ENCODE measurements at regions not wholly inside any gene's neighbourhood (a gene's known extent, or its start where the extent isn't known, plus 50 kb on each side); places are given as distances from the start of the nearest gene placed in this dataset.

DNA sequence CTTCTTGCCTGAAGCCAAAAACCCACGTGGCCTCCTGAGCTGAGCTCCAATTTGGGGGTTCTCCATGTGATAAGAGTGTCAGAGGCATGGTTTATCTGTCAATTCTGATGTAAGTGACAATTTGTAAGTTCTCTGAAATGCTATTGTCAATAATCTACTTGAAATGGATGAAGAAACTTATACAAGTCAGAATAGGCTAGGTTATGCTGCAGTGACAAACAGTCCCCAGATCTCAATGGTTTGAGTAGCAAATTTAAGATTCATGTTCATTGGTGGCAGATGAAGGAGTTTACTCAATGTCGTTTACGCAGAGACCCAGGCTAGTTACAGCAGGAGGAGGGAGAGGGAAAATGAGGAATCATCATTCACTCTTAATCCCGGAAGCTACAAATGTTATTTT is 352.4 kb downstream of the KIF16B start:
- Mint-ChIP-seq H3K27me3 (ENCODE audit: insufficient read depth, low read depth) (peaks cover 3% of the 10 kb centered on the region), H3K36me3 (peaks cover 8% of the 10 kb centered on the region), H3K9me3 (peaks cover 25% of the 10 kb centered on the region), H3K4me1 (peaks cover 10% of the 10 kb centered on the region), H3K27ac (no peak overlapping the region), H3K4me3 (no peak overlapping the region)
- Histone ChIP-seq H3K4me2 (no peak overlapping the region), H3K36me3 (no peaks in the 10 kb centered on the region), H3K79me2 (ENCODE audit: low read depth) (no peaks in the 10 kb centered on the region), H4K20me1 (ENCODE audit: low read depth) (no peaks in the 10 kb centered on the region), H3K27me3 (no peaks in the 10 kb centered on the region), H3K4me3 (no peak overlapping the region), H2AFZ (replicated peaks) (no peak overlapping the region), H3K27ac (no peak overlapping the region), H3F3A (ENCODE audit: low read depth) (no peaks in the 10 kb centered on the region), H3K9ac (no peak overlapping the region), H3K9me3 (ENCODE audit: low read depth) (peaks cover 4% of the 10 kb centered on the region), H3K4me1 (no peaks in the 10 kb centered on the region)
- TF ChIP-seq EZH2phosphoT487 (IDR thresholded peaks at IDR 0.05) (no peak), EZH2 (IDR thresholded peaks at IDR 0.05) (no peak)
- TF ChIP-seq, protein P1, sequence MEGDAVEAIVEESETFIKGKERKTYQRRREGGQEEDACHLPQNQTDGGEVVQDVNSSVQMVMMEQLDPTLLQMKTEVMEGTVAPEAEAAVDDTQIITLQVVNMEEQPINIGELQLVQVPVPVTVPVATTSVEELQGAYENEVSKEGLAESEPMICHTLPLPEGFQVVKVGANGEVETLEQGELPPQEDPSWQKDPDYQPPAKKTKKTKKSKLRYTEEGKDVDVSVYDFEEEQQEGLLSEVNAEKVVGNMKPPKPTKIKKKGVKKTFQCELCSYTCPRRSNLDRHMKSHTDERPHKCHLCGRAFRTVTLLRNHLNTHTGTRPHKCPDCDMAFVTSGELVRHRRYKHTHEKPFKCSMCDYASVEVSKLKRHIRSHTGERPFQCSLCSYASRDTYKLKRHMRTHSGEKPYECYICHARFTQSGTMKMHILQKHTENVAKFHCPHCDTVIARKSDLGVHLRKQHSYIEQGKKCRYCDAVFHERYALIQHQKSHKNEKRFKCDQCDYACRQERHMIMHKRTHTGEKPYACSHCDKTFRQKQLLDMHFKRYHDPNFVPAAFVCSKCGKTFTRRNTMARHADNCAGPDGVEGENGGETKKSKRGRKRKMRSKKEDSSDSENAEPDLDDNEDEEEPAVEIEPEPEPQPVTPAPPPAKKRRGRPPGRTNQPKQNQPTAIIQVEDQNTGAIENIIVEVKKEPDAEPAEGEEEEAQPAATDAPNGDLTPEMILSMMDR (IDR thresholded peaks at IDR 0.05) = no peak
- no peak for DNase-seq (ENCODE audit: low spot score)

- H3K79me2 ChIP-seq (ENCODE audit: low read depth) = no peaks in the 10 kb centered on the region
- peaks cover 3% of the 10 kb centered on the region for H3K27me3 Mint-ChIP-seq (ENCODE audit: insufficient read depth, low read depth)
- no peak for DNase-seq (ENCODE audit: low spot score)
- H3K4me1 ChIP-seq = no peaks in the 10 kb centered on the region
- no peak overlapping the region for H2AFZ ChIP-seq (replicated peaks)
- no peak overlapping the region for H3K9ac ChIP-seq
- no peaks in the 10 kb centered on the region for H3K27me3 ChIP-seq
- H3F3A ChIP-seq (ENCODE audit: low read depth) = no peaks in the 10 kb centered on the region
- H3K36me3 ChIP-seq = no peaks in the 10 kb centered on the region
- TF ChIP-seq EZH2phosphoT487 (IDR thresholded peaks at IDR 0.05) (no peak), EZH2 (IDR thresholded peaks at IDR 0.05) (no peak)
- TF ChIP-seq, protein P1 (IDR thresholded peaks at IDR 0.05) = no peak
- H3K27ac Mint-ChIP-seq = no peak overlapping the region
- peaks cover 4% of the 10 kb centered on the region for H3K9me3 ChIP-seq (ENCODE audit: low read depth)
- no peak overlapping the region for H3K27ac ChIP-seq
- no peak overlapping the region for H3K4me2 ChIP-seq
- no peak overlapping the region for H3K4me3 Mint-ChIP-seq
- peaks cover 6% of the 10 kb centered on the region for H3K36me3 Mint-ChIP-seq
- peaks cover 22% of the 10 kb centered on the region for H3K9me3 Mint-ChIP-seq
- H4K20me1 ChIP-seq (ENCODE audit: low read depth) = no peaks in the 10 kb centered on the region
- H3K4me1 Mint-ChIP-seq = peaks cover 19% of the 10 kb centered on the region
- no peak overlapping the region for H3K4me3 ChIP-seq
These were observed 354.1 kb downstream of the KIF16B start for GRCh38 chr20:16219182-16219581.

DNA sequence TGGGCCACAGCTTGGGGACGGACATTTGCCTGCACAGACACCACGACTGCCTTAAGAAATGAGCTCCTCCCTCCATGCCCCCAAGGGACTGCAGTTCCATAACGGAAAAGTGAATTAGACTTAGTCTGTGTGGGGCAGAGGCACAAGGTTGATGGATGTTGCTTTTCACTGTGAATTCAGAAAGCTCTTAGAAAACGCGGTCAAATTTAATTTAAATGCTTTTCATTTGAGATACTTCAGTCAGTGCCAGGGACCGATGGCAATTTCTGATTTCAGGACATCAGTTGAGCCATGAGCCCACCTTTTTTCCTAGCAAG is 356.4 kb downstream of the KIF16B start:
- Mint-ChIP-seq H3K27me3 (ENCODE audit: insufficient read depth, low read depth) (peaks cover 3% of the 10 kb centered on the region), H3K4me1 (peaks cover 19% of the 10 kb centered on the region), H3K36me3 (peaks cover 6% of the 10 kb centered on the region), H3K9me3 (peaks cover 24% of the 10 kb centered on the region), H3K27ac (no peak overlapping the region), H3K4me3 (no peak overlapping the region)
- no peak overlapping the region for H3K27ac ChIP-seq
- no peaks in the 10 kb centered on the region for H3K79me2 ChIP-seq (ENCODE audit: low read depth)
- H3F3A ChIP-seq (ENCODE audit: low read depth) = no peaks in the 10 kb centered on the region
- TF ChIP-seq, protein P1 (IDR thresholded peaks at IDR 0.05) = no peak
- TF ChIP-seq EZH2phosphoT487 (IDR thresholded peaks at IDR 0.05) (no peak), EZH2 (IDR thresholded peaks at IDR 0.05) (no peak)
- H4K20me1 ChIP-seq (ENCODE audit: low read depth) = no peaks in the 10 kb centered on the region
- H3K9ac ChIP-seq = no peak overlapping the region
- no peak overlapping the region for H3K4me2 ChIP-seq
- H3K27me3 ChIP-seq = no peaks in the 10 kb centered on the region
- H3K4me3 ChIP-seq = no peak overlapping the region
- H3K4me1 ChIP-seq = no peaks in the 10 kb centered on the region
- no peak for DNase-seq (ENCODE audit: low spot score)
- no peaks in the 10 kb centered on the region for H3K36me3 ChIP-seq
- no peak overlapping the region for H2AFZ ChIP-seq (replicated peaks)
- H3K9me3 ChIP-seq (ENCODE audit: low read depth) = peaks cover 4% of the 10 kb centered on the region

All from neural progenitor cell (in vitro differentiated cells).